Astrocyte of the spinal cord (primary cell): ENCODE measurements at regions not wholly inside any gene's neighbourhood (a gene's known extent, or its start where the extent isn't known, plus 50 kb on each side); places are given as distances from the start of the nearest gene placed in this dataset.

Experiments
- DNase-seq: peaks from one replicate; pipeline ENCODE4 v3.0.0; 2011; ENCODE audit warnings: low read depth, low spot score
- H3K4me3 ChIP-seq: 2 replicates; pipeline ENCODE4 v1.5.1; 2011; ENCODE audit warnings: low read depth, mild to moderate bottlenecking, low read length, moderate library complexity
- in situ Hi-C: cut with HindIII; loops from 2 replicates; pipeline ENCODE4 v1.10.0; 2017; ENCODE audit warnings: low sequenced_read_pairs
- TF ChIP-seq, protein P1 (sequence below): IDR thresholded peaks from 2 replicates; pipeline ENCODE4 v1.5.1; 2012; ENCODE audit warnings: low read depth, mild to moderate bottlenecking, low read length, inconsistent platforms

DNA sequence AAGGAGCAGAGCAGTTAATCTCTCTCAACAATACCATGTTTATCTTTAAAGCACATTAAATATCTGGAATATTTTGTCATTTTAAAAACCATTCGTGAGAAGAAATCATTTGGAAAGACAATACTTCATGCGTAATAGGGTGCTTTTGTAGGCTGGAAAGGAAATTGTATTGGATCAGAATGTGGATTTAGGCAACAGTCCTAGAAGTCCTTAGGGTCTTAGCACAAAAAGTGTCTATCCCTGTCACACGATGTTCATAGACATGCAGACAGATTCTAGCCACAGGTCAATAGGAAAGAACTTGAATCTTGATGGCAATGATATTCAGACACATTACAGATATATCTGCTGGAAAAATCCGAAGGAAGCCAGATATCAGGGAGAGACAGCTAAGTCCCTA, 156.0 kb downstream of the KCTD12 start:
- no peak overlapping the region for H3K4me3 ChIP-seq
- in situ Hi-C loops = no loop called here
- TF ChIP-seq, protein P1, sequence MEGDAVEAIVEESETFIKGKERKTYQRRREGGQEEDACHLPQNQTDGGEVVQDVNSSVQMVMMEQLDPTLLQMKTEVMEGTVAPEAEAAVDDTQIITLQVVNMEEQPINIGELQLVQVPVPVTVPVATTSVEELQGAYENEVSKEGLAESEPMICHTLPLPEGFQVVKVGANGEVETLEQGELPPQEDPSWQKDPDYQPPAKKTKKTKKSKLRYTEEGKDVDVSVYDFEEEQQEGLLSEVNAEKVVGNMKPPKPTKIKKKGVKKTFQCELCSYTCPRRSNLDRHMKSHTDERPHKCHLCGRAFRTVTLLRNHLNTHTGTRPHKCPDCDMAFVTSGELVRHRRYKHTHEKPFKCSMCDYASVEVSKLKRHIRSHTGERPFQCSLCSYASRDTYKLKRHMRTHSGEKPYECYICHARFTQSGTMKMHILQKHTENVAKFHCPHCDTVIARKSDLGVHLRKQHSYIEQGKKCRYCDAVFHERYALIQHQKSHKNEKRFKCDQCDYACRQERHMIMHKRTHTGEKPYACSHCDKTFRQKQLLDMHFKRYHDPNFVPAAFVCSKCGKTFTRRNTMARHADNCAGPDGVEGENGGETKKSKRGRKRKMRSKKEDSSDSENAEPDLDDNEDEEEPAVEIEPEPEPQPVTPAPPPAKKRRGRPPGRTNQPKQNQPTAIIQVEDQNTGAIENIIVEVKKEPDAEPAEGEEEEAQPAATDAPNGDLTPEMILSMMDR = no peak
- DNase-seq = no peak

DNA sequence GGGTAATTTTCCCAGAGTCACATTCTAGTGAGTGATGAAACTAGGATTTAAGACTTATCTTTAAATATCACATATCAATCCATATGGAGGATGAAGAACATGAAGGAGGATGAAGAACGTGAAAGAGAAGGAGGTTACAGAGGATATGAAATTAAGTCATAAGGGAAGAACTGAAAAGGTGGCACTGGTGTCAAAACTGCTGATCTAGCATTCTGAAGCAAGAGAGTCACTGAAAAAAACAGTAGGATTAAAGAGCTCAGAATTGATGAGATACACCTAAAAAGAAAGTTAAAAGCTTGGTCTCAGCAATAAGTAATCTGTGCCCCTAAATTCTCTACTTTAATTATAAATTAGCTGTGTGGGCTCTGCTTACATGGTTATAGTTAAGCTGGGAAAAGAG, 156.5 kb downstream of the KCTD12 start:
- no peak overlapping the region for H3K4me3 ChIP-seq
- in situ Hi-C loops = no loop called here
- DNase-seq = no peak
- TF ChIP-seq, protein P1 = no peak

DNA sequence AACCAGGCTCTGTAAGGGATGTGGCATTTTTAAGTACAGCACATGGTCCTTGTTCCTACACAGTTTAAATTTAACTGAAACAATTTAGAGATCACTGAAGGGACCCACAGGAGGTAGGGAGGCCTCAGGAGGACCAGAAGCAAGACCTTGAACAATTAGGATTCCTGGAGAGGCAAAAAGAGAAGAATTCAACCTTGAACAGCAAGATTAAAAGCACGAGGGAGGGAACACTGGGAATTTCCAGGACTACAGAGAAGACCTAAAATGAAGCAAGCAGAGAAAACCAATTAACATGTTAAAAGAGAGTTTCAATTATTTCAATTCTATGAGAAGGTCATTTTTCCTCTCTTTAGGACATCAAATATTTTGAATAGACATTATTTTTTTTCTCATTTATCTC, 160.3 kb downstream of the KCTD12 start:
- in situ Hi-C loops = no loop called here
- no peak for DNase-seq
- no peak overlapping the region for H3K4me3 ChIP-seq
- TF ChIP-seq, protein P1 = no peak

DNA sequence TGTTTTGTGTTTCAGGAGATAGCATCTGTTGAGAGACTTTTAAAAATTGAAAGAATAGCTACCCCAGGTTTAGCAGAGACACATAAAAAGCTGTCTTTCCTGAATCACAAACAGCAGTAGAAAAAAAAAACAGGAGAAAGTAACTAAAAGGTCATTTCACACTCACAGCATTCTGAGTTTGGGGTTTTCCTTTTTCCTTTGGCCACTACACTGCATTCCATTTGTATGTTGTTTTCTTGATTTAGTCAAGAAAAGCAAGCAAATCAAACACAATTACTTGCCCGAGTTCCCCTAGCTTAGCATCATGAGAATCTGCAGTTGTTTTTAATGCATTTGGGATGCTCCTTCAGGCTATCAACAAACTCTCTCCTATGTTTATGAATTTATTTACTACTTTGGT, 161.0 kb downstream of the KCTD12 start:
- H3K4me3 ChIP-seq = no peak overlapping the region
- in situ Hi-C loops = no loop called here
- DNase-seq = peak; percentile 59
- TF ChIP-seq, protein P1 = no peak

DNA sequence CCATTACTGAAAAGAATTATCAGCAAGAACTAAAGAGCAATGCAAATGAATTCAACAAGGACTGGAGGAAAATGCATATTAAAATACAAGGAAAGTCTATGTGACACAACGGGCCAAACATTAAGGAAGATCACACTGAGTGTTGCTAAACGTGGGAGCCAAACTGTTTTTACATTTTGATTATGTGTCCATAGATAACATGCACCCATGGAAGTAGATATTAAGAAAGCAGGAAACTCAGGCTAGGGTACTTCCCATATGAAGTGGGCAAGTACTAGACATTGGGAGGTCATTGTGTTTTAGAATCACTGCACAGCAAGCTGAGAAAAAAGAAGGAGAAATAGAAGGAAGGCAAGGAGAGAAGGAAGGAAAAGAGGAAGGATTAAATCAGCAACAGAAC, 161.8 kb downstream of the KCTD12 start:
- TF ChIP-seq, protein P1 = no peak
- in situ Hi-C loops = no loop called here
- no peak overlapping the region for H3K4me3 ChIP-seq
- no peak for DNase-seq

DNA sequence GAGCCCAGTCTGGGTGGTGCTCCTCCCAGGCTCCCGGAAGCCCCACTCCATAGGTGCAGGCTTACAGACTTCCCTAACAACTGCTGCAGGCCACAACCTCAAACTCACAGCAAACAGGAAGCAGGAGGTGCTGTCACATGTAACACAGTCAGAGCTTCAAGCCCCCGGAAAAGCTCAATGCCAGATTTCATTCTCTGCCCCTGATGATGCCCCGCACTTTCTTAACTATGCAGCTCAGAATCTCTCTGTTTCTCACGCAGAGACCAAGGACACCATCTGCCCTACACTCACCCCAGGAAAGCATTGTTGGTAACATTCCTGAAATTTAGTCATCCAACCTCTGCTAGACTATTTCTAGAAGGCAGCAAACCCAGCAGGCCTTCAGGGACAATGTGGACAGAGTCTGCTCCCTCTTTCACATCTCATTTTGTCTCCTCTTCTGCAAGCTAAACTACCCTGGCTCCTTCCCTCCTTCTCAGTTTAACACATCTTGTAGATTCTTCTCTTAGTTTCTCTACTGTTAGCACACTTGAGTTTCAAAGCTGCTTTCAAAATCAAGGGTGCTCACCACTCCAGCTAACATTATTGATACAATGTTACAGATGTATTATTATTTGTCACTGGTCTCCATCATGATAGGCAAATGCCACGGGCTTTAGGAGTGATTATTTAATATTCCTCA, 162.5 kb downstream of the KCTD12 start:
- peak; percentile 85 for DNase-seq

More for the DNA sequence above, 162.5 kb downstream of the KCTD12 start:
- no peak overlapping the region for H3K4me3 ChIP-seq
- TF ChIP-seq, protein P1 = no peak
- in situ Hi-C loops = no loop called here
